Lung (tissue), 11 donors: ENCODE measurements at regions not wholly inside any gene's neighbourhood (a gene's known extent, or its start where the extent isn't known, plus 50 kb on each side); places are given as distances from the start of the nearest gene placed in this dataset.
"Not testable (repeated sequence)": the region's sequence is repeated elsewhere in the genome, so short reads cannot be mapped to it uniquely, and the experiment has no call there.

ENCODE experiments used
- ATAC-seq: fragments of 200-7000 bp; cut with Tn5 transposase; one replicate; pipeline ENCODE4 v1.9.1; 2020; ENCODE audit warnings: moderate number of reproducible peaks; ENCODE audit not compliant: insufficient read depth, low FRiP score
- DNase-seq, 3 donors: peaks; one replicate each; pipeline ENCODE4 v3.0.0-alpha.2; 2013 to 2017
- H3K27ac ChIP-seq, 2 donors: one replicate each; pipeline ENCODE4 v1.5.1; 2013; ENCODE audit warnings: mild to moderate bottlenecking in 2 of 2, moderate library complexity in 2 of 2, control low read depth in 1 of 2, inconsistent platforms in 1 of 2, low read depth in 1 of 2, low read length in 1 of 2
- H3K27me3 ChIP-seq, 3 donors: one replicate each; pipeline ENCODE4 v1.5.1; 2013; ENCODE audit warnings: low read length in 2 of 3; ENCODE audit not compliant: control insufficient read depth in 3 of 3, insufficient read depth in 3 of 3
- H3K36me3 ChIP-seq, 4 donors: one replicate each; pipeline ENCODE4 v1.5.1; 2013; ENCODE audit warnings: low read length in 4 of 4, mild to moderate bottlenecking in 1 of 4, moderate library complexity in 1 of 4; ENCODE audit not compliant: control insufficient read depth in 4 of 4, insufficient read depth in 4 of 4
- H3K4me1 ChIP-seq, 5 donors: one replicate each; pipeline ENCODE4 v1.5.1; 2013; ENCODE audit warnings: low read length in 5 of 5, mild to moderate bottlenecking in 2 of 5, moderate library complexity in 1 of 5; ENCODE audit not compliant: control insufficient read depth in 5 of 5, insufficient read depth in 5 of 5
- H3K4me3 ChIP-seq: one replicate; pipeline ENCODE4 v1.5.1; 2013; ENCODE audit warnings: mild to moderate bottlenecking, control low read depth, moderate library complexity
- H3K9ac ChIP-seq, 2 donors: one replicate each; pipeline ENCODE4 v1.5.1; 2013; ENCODE audit warnings: low read length in 2 of 2, control low read depth in 1 of 2; ENCODE audit not compliant: insufficient read depth in 1 of 2
- H3K9me3 ChIP-seq, 4 donors: one replicate each; pipeline ENCODE4 v1.5.1; 2013; ENCODE audit warnings: low read length in 3 of 4, mild to moderate bottlenecking in 1 of 4, moderate library complexity in 1 of 4; ENCODE audit not compliant: control insufficient read depth in 4 of 4, insufficient read depth in 3 of 4
- CTCF ChIP-seq: IDR thresholded peaks from 2 replicates; pipeline ENCODE4 v1.5.1; 2012; ENCODE audit warnings: mild to moderate bottlenecking; ENCODE audit errors: control extremely low read depth, extremely low read depth
- WGBS, 2 donors: extraction: QIAGEN DNeasy Blood & Tissue Kit; methylation state at CpG; one replicate each; pipeline ENCODE4 v1.1.7; 2013; 5-methylcytosine and 5-hydroxymethylcytosine counted together
- donor health status: control.
- donor health status: control.
- donor health status: Bipolar disorder and iron deficiency.
- donor health status: healthy.
- donor health status: DM: yes; HTN: yes; CAD: no.

- Histone ChIP-seq H3K9me3 (peaks cover 0 to 7% (median 0%) of the 10 kb centered on the region in 4 donors), H3K27ac (no peak overlapping the region), H3K4me3 (no peak overlapping the region), H3K27me3 (peaks cover 0 to 8% (median 0%) of the 10 kb centered on the region in 3 donors), H3K4me1 (no peaks in the 10 kb centered on the region), H3K9ac (no peak overlapping the region), H3K36me3 (no peaks in the 10 kb centered on the region)
- DNase-seq (no peak), ATAC-seq (no peak)
- no peak for TF ChIP-seq CTCF
- WGBS, 2 donors: 73 to 86% methylated on average over 6 of the region's 6 CpGs
These were observed 56.1 kb upstream of the ALX4 start for GRCh38 chr11:44366026-44366425.

GRCh38 chr11:44366741-44367140 lies 56.8 kb upstream of the ALX4 start:
- DNase-seq: no peak
- H3K36me3 ChIP-seq: no peaks in the 10 kb centered on the region
- peaks cover 0 to 8% (median 0%) of the 10 kb centered on the region in 3 donors for H3K27me3 ChIP-seq
- no peak overlapping the region for H3K9ac ChIP-seq
- H3K27ac ChIP-seq: no peak overlapping the region
- no peak for ATAC-seq
- no peak overlapping the region for H3K4me3 ChIP-seq
- WGBS, 2 donors: 67 to 74% methylated on average over 8 of the region's 8 CpGs
- H3K9me3 ChIP-seq: peaks cover 0 to 6% (median 0%) of the 10 kb centered on the region in 4 donors
- TF ChIP-seq CTCF: no peak
- H3K4me1 ChIP-seq: no peaks in the 10 kb centered on the region

- DNase-seq: no peak
- TF ChIP-seq CTCF: no peak
- Histone ChIP-seq H3K36me3 (no peaks in the 10 kb centered on the region), H3K27ac (no peak overlapping the region), H3K27me3 (peaks cover 0 to 3% (median 0%) of the 10 kb centered on the region in 3 donors), H3K4me3 (no peak overlapping the region), H3K9me3 (peaks cover 0 to 6% (median 0%) of the 10 kb centered on the region in 4 donors), H3K9ac (no peak overlapping the region), H3K4me1 (no peaks in the 10 kb centered on the region)
- ATAC-seq: no peak
- WGBS, 2 donors: 93 to 94% methylated on average over 1 of the region's 1 CpG
These were observed 57.5 kb upstream of the ALX4 start for GRCh38 chr11:44367452-44367851.

- Histone ChIP-seq H3K27me3 (no peaks in the 10 kb centered on the region), H3K9me3 (peaks cover 0 to 2% (median 0%) of the 10 kb centered on the region in 4 donors), H3K9ac (no peak overlapping the region), H3K36me3 (no peaks in the 10 kb centered on the region), H3K4me3 (no peak overlapping the region), H3K4me1 (no peaks in the 10 kb centered on the region), H3K27ac (no peak overlapping the region)
- no peak for DNase-seq
- no peak for ATAC-seq
- 80 to 97% methylated on average over 2 of the region's 2 CpGs for WGBS, 2 donors
- no peak for TF ChIP-seq CTCF
These were observed 58.9 kb upstream of the ALX4 start for GRCh38 chr11:44368886-44369285.

- not testable (repeated sequence) for H3K36me3 ChIP-seq, H3K27me3 ChIP-seq, H3K27ac ChIP-seq, H3K9ac ChIP-seq, ATAC-seq, H3K4me3 ChIP-seq, H3K4me1 ChIP-seq, H3K9me3 ChIP-seq, DNase-seq
- 93 to 94% methylated on average over 1 of the region's 1 CpG for WGBS, 2 donors
These were observed 61.1 kb upstream of the ALX4 start for GRCh38 chr11:44371042-44371441.
